Gastrocnemius medialis (tissue), 4 donors: ENCODE measurements at regions not wholly inside any gene's neighbourhood (a gene's known extent, or its start where the extent isn't known, plus 50 kb on each side); places are given as distances from the start of the nearest gene placed in this dataset.

ENCODE experiments used
- POLR2A ChIP-seq, 2 donors: fragments of 450-650 bp; IDR thresholded peaks; one replicate each; pipeline ENCODE4 v1.6.1; 2017; ENCODE audit warnings: antibody characterized with exemption in 2 of 2, mild to moderate bottlenecking in 2 of 2, moderate library complexity in 2 of 2
- TF ChIP-seq, protein P1 (sequence below), 5 experiments: fragments of 450-650 bp in 3 of 5; fragments of 200-600 bp in 2 of 5; sonication (generic) in 2 of 5; IDR thresholded peaks in 4 of 5; conservative IDR thresholded peaks in 1 of 5; 1 replicate in 4 of 5; 2 replicates in 1 of 5; pipeline ENCODE4 v1.5.1; 2016 to 2019; ENCODE audit warnings: antibody characterized with exemption in 5 of 5, mild to moderate bottlenecking in 3 of 5, moderate library complexity in 3 of 5

DNA sequence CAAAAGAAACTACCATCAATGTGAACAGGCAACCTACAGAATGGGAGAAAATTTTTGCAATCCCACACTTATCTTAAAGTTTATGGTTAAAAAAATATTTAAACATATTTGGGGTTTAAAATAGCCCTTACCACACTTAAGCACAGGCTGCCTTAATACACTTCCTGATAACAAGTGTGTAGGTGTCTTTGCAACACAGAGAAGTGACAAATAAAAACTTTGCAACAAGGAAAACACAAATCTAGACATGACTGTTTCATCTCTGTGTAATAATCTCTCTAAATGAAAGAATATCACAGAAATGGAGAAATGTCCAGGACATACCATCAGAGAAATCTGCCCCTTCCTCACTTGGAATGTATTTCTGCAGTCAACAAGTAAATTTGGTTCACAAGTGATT lies 464.1 kb upstream of the ARHGEF26 start:
- TF ChIP-seq, protein P1, sequence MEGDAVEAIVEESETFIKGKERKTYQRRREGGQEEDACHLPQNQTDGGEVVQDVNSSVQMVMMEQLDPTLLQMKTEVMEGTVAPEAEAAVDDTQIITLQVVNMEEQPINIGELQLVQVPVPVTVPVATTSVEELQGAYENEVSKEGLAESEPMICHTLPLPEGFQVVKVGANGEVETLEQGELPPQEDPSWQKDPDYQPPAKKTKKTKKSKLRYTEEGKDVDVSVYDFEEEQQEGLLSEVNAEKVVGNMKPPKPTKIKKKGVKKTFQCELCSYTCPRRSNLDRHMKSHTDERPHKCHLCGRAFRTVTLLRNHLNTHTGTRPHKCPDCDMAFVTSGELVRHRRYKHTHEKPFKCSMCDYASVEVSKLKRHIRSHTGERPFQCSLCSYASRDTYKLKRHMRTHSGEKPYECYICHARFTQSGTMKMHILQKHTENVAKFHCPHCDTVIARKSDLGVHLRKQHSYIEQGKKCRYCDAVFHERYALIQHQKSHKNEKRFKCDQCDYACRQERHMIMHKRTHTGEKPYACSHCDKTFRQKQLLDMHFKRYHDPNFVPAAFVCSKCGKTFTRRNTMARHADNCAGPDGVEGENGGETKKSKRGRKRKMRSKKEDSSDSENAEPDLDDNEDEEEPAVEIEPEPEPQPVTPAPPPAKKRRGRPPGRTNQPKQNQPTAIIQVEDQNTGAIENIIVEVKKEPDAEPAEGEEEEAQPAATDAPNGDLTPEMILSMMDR (IDR thresholded peaks at IDR 0.05 in 4 of 5, conservative IDR thresholded peaks at IDR 0.05 in 1 of 5): no peak
- TF ChIP-seq POLR2A (IDR thresholded peaks at IDR 0.05): no peak
